OCI-LY3 (cell line): ENCODE measurements at regions not wholly inside any gene's neighbourhood (a gene's known extent, or its start where the extent isn't known, plus 50 kb on each side); places are given as distances from the start of the nearest gene placed in this dataset.

Experiments
- EZH2phosphoT487 ChIP-seq: fragments of 200-600 bp; shearing (Covaris generic); IDR thresholded peaks from 2 replicates; pipeline ENCODE4 v1.6.1; 2018; ENCODE audit warnings: antibody characterized with exemption, mixed run types, low read depth
- TF ChIP-seq, protein P1 (sequence below): fragments of 200-600, 300-600 bp; sonication (generic); IDR thresholded peaks from 2 replicates; pipeline ENCODE4 v1.5.1; 2014; ENCODE audit warnings: antibody characterized with exemption, low read length, low read depth

DNA sequence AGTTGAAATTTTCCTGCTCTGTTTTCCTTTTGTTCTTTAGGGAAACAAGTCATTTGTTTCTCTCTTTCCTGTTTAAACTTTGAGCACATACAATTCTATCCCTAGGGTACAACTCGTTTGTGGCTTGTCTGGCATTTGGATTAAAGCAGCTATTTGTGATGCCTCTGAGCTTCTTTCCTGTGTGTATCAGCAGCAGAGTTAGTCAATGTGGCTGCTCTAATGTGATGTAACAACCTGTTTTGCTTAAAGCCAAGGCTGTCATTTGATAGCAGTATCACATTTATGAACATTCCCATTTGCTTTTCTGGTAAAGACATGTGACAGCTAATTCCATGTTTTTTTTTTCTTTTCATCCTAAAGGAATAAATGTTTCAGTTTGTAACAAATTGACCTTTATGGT lies 314.3 kb upstream of the CHD1 start:
- TF ChIP-seq, protein P1, sequence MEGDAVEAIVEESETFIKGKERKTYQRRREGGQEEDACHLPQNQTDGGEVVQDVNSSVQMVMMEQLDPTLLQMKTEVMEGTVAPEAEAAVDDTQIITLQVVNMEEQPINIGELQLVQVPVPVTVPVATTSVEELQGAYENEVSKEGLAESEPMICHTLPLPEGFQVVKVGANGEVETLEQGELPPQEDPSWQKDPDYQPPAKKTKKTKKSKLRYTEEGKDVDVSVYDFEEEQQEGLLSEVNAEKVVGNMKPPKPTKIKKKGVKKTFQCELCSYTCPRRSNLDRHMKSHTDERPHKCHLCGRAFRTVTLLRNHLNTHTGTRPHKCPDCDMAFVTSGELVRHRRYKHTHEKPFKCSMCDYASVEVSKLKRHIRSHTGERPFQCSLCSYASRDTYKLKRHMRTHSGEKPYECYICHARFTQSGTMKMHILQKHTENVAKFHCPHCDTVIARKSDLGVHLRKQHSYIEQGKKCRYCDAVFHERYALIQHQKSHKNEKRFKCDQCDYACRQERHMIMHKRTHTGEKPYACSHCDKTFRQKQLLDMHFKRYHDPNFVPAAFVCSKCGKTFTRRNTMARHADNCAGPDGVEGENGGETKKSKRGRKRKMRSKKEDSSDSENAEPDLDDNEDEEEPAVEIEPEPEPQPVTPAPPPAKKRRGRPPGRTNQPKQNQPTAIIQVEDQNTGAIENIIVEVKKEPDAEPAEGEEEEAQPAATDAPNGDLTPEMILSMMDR: no peak
- no peak for TF ChIP-seq EZH2phosphoT487
